ENCODE measurements at regions not wholly inside any gene's neighbourhood (a gene's known extent, or its start where the extent isn't known, plus 50 kb on each side); places are given as distances from the start of the nearest gene placed in this dataset.

GRCh38 chr6:133115946-133116345 lies 125.2 kb upstream of the EYA4 start:
- no peak overlapping the region for H3K4me2 ChIP-seq (replicated peaks; ENCODE audit: low read depth, low read length, poor library complexity, severe bottlenecking)
- no peak overlapping the region for H3K4me3 ChIP-seq (ENCODE audit: control extremely low read depth in 1 of 5, extremely low read depth in 1 of 5, insufficient read depth in 1 of 5, low read depth in 2 of 5, low read length in 4 of 5)
- Mint-ChIP-seq H3K4me1 (no peaks in the 10 kb centered on the region), H3K27ac (no peak overlapping the region), H3K27me3 (peaks cover 1% of the 10 kb centered on the region), H3K4me3 (no peak overlapping the region), H3K9me3 (ENCODE audit: insufficient read depth) (peaks cover 4% of the 10 kb centered on the region)
- TF ChIP-seq EZH2 (IDR thresholded peaks at IDR 0.05; ENCODE audit: borderline replicate concordance, insufficient read depth, low read depth, low read length, poor library complexity, severe bottlenecking): no peak
- TF ChIP-seq CTCF (IDR thresholded peaks at IDR 0.05): no peak
- ChIA-PET CTCF (no interaction called here), POLR2A (no interaction called here)
- no peaks in the 10 kb centered on the region for H3K9me3 ChIP-seq (ENCODE audit: control extremely low read depth in 1 of 3, control insufficient read depth in 2 of 3, insufficient read depth in 1 of 3, low read length in 2 of 3)
- no peaks in the 10 kb centered on the region for H3K79me2 ChIP-seq (ENCODE audit: control insufficient read depth, insufficient read depth, low read length)
- H3K9ac ChIP-seq (ENCODE audit: low read length): no peak overlapping the region
- 87% methylated on average over 2 of the region's 2 CpGs for WGBS (ENCODE audit: insufficient coverage)
- no peaks in the 10 kb centered on the region for H3K4me1 ChIP-seq (ENCODE audit: control insufficient read depth in 2 of 2, insufficient read depth in 2 of 2, low read length in 2 of 2)
- no peaks in the 10 kb centered on the region for H3K36me3 ChIP-seq (replicated peaks in 1 of 2; ENCODE audit: control extremely low read depth in 1 of 2, control insufficient read depth in 1 of 2, extremely low read depth in 1 of 2, insufficient read depth in 2 of 2, low read length in 1 of 2)
- no peaks in the 10 kb centered on the region for H3K27me3 ChIP-seq (replicated peaks in 1 of 4; ENCODE audit: control extremely low read depth in 1 of 4, control insufficient read depth in 3 of 4, insufficient read depth in 4 of 4, low read length in 3 of 4)
- no peak for DNase-seq
- ATAC-seq (ENCODE audit: low read depth): no peak
- H4K20me1 ChIP-seq (ENCODE audit: control insufficient read depth, insufficient read depth, low read length, poor library complexity, severe bottlenecking): no peaks in the 10 kb centered on the region
- no peak overlapping the region for H2AFZ ChIP-seq (ENCODE audit: insufficient read depth, low read depth, low read length, poor library complexity, severe bottlenecking)
- intact Hi-C loops (cut with micrococcal nuclease): no loop called here
- no peak overlapping the region for H3K27ac ChIP-seq (ENCODE audit: low read length in 2 of 2)

GRCh38 chr6:133128191-133128590 lies 113.0 kb upstream of the EYA4 start:
- Histone ChIP-seq H2AFZ (ENCODE audit: insufficient read depth, low read depth, low read length, poor library complexity, severe bottlenecking) (no peak overlapping the region), H3K4me3 (ENCODE audit: control extremely low read depth in 1 of 5, extremely low read depth in 1 of 5, insufficient read depth in 1 of 5, low read depth in 2 of 5, low read length in 4 of 5) (no peak overlapping the region), H4K20me1 (ENCODE audit: control insufficient read depth, insufficient read depth, low read length, poor library complexity, severe bottlenecking) (no peaks in the 10 kb centered on the region), H3K36me3 (replicated peaks in 1 of 2; ENCODE audit: control extremely low read depth in 1 of 2, control insufficient read depth in 1 of 2, extremely low read depth in 1 of 2, insufficient read depth in 2 of 2, low read length in 1 of 2) (no peaks in the 10 kb centered on the region), H3K4me2 (replicated peaks; ENCODE audit: low read depth, low read length, poor library complexity, severe bottlenecking) (no peak overlapping the region), H3K9me3 (ENCODE audit: control extremely low read depth in 1 of 3, control insufficient read depth in 2 of 3, insufficient read depth in 1 of 3, low read length in 2 of 3) (peaks cover 0 to 6% (median 0%) of the 10 kb centered on the region in 3 donors), H3K9ac (ENCODE audit: low read length) (no peak overlapping the region), H3K27me3 (replicated peaks in 1 of 4; ENCODE audit: control extremely low read depth in 1 of 4, control insufficient read depth in 3 of 4, insufficient read depth in 4 of 4, low read length in 3 of 4) (no peaks in the 10 kb centered on the region), H3K4me1 (ENCODE audit: control insufficient read depth in 2 of 2, insufficient read depth in 2 of 2, low read length in 2 of 2) (no peaks in the 10 kb centered on the region), H3K79me2 (ENCODE audit: control insufficient read depth, insufficient read depth, low read length) (no peaks in the 10 kb centered on the region), H3K27ac (ENCODE audit: low read length in 2 of 2) (no peak overlapping the region)
- no peak overlapping the region for H3K27ac Mint-ChIP-seq
- ATAC-seq (ENCODE audit: low read depth) (no peak), DNase-seq (no peak)
- TF ChIP-seq CTCF (IDR thresholded peaks at IDR 0.05) (no peak), EZH2 (IDR thresholded peaks at IDR 0.05; ENCODE audit: borderline replicate concordance, insufficient read depth, low read depth, low read length, poor library complexity, severe bottlenecking) (no peak)
- no CpG with 5 or more reads among the region's 2 CpGs for WGBS (ENCODE audit: insufficient coverage)
- CTCF ChIA-PET: no interaction called here
- no peaks in the 10 kb centered on the region for H3K27me3 Mint-ChIP-seq
- no peaks in the 10 kb centered on the region for H3K9me3 Mint-ChIP-seq (ENCODE audit: insufficient read depth)
- intact Hi-C loops (cut with micrococcal nuclease): no loop called here
- no peak overlapping the region for H3K4me3 Mint-ChIP-seq
- POLR2A ChIA-PET: no interaction called here
- H3K4me1 Mint-ChIP-seq: no peaks in the 10 kb centered on the region
